HG02970 (cell line): ENCODE measurements at regions not wholly inside any gene's neighbourhood (a gene's known extent, or its start where the extent isn't known, plus 50 kb on each side); places are given as distances from the start of the nearest gene placed in this dataset.

Experiments used
- ATAC-seq: cut with Tn5 transposase; IDR thresholded peaks from one replicate; pipeline ENCODE4 v1.9.1; 2021; ENCODE audit warnings: mild to moderate bottlenecking, moderate library complexity, moderate number of reproducible peaks; ENCODE audit not compliant: unreplicated experiment, low FRiP score

DNA sequence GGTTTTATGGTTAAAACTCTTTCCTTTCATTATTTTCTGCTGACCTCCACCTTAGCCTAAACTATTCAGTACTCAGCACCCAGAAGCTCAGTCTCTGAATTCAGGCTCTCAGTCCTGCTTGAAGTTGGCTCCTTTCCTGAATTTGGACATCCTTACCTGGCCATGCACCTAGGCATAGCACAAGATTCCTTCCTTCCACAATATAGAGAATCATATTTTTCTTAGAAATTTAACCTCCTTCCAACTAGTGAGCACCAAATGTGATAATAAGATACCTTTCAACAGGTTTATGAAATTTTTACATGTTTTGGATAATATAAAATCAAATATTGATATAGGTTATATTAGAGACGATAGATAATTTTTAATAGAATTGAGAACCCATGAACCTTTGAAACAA lies 905.6 kb upstream of the GHITM start:
- no peak for ATAC-seq

DNA sequence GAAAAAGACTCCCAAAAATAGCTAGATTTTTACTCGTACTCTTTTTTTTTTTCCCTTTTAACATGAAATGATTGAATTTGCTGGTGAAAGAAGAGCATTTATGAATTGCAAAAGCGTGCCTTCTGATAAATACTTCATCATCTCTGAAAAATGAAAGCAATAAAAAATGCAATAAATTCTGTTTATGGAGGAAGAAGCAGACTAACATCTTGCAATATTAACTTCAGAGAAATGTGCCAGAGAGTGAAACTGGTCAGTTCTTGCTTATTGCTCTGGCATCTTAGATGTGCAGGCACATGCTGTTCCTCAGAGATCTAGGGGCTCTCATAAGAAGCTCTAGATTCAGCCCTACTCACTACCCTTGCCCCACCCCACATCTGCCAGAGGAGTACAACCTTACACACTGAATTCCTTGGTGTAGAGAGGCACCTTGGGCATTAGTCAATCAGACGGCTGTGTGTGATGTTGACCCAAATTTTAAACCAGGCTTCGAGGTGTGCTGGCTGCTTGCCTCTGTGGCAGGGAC lies 891.1 kb upstream of the GHITM start:
- ATAC-seq = no peak

DNA sequence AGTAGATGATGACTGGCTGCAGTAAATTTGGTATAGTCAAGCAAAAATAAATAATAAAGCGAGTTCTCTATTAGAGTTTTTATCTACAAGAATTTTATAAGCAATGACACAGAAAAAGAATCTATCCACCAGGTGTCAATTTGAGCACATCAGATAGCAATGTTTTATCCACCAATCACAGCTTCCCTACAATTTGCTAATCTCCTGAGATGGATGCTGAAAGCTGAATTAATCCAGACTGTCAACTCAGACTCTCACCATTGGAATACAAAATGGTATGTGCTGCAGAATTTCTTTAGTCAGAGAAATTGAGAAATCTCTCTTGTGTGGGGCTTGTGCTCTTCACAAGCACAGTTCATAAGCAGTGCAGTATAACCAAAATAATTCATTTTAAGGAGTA lies 888.9 kb upstream of the GHITM start:
- ATAC-seq = no peak

DNA sequence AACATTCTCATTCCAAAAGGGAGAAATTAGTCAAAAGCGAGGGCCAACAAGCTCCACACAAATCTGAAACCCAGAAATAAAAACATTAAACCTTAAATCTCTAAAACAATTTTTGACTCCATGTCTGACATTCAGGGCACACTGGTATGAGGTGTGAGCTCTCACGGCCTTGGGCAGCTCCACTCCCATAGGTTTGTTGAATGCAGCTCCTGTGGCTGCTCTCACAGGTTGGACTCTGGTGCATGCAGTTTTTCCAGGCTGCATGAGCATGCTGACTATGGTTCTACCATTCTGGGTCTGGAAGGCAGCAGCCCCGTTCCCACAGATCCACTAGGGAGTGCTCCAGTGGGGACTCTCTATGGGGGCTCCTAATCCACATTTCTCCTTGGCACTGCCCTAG lies 887.1 kb upstream of the GHITM start:
- ATAC-seq = no peak

DNA sequence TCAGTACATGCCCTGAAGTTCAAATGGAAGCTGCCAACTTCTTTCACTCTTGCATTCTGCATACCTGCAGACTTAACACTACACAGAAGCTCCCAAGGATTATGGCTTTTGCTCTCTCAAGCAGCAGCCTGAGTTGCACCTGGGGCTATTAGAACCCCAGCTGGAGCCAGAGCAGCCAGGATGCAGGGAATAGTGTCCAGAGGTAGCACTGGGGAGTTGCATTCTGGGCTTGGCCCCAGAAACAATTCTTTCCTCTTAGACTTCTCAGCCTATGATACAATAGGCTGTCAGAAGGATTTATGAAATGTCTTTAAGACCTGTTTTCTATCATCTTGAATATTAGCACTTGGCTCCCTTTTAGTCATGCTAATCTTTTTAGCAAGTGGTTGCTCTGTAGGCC lies 886.7 kb upstream of the GHITM start:
- no peak for ATAC-seq

DNA sequence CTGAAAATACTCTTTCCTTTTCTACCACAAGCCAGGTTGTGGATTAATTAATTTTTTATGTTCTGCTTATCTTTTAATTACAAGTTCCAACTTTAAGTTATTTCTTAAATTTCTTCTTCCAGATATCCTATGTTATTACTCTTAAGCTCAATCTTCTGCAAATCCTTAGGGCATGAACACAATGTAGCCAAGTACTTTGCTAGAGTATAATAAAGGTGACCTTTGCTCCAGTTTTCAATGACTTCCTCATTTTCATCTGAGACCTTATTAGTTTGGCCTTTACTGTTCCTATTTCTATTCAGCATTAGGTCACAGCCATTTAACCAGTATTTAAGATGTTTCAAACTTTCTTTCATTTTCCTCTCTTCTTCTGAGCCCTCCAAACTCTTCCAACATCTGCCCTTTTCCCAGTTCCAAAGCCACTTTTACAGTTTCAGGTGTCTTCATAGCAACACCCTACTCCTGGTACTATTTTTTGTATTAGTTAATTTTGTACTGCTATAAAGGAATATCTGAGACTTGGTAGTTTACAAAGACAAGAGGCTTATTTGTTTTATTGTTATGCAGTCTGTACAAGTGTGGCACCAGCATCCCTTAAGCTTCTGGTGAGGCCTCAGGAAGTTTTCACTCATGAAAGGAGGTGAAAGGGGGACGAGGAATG lies 886.2 kb upstream of the GHITM start:
- no peak for ATAC-seq

DNA sequence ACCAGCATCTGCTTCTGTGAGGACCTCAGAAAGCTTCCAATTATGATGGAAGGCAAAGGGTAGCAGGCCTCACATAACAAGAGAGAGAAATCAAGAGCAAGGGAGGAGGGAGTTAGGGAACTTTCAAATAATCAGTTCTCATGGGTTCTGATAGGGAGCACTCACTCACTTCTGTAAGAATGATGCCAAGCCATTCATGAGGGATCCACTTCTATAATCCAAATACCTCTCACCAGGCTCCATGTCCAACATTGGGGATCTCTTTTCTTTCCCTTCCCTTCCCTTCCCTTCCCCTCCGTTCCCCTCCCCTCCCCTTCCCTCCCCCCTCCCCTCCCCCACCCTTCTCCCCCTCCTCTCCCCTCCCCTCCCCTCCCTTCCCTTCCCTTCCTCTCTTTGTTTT lies 884.6 kb upstream of the GHITM start:
- ATAC-seq = no peak

DNA sequence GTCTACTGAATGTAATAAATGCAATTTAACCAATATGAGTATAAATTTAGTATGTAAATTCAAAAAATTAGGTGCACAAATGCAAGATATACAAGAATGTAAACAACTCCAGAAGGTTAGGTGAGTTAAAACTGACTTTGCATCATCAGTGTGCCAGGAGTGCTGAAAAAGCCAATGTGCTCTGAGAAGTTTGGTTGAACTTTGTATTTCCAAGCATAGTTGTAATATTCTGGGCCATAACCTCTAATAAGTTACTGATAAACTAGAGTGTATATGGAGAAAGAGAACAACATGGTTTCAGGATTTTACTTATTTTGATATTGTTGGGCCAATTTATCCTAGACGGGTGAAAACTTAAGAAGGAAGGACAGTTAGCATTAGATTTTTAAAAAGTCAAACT lies 876.9 kb upstream of the GHITM start:
- no peak for ATAC-seq

DNA sequence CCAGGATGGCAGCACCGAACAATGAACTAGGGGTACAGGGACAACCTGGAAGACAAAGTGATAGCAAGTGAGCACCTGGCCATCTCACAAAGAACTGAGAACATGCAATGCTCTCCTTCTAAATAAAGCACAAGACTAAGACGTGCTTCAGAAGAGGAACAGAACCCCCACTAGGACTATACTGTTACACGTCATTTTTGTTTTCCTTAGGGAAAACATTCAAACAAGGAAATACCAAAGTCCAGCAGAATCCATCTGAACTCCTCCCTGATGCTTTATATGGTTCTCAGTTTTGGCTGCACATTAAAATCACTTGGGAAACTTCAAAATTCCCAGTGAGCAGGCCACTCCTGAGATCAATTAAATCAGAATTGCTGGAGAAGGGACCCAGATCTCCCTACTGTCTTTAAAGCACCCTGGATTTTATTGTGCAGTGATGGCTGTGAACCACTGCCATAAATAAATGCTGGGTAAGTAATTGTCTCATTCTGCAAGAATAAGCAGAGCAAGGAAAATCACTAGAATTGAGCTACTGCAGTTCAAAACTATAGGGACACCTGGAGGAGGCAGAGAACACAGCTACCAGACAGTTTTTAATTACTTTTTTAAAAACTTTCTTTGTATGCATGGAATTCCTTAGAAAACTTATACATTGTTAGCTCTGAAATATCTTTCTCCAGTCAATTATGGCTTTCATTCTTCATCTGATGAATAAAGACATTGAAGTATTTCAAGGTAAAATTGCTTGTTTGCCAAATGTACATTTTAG lies 866.5 kb upstream of the GHITM start:
- ATAC-seq = no peak

DNA sequence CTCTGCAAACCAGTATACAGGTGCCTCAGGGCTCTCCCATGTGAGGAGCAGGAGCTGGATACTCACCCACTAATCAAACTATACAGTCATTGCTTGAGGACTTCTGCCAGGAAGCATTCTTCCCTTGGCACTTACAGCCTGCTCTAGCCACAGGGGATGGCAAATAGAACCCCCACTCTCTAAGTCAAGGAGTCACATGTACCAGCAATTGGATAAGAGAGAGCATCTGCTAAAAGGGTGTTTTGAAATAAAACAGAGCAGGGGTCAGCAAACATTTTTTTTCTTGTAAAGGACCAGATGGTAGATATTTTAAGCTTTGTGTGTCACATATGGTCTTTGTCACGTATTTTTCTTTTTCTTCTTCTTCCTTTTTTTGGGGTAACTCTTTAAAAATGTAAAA lies 865.2 kb upstream of the GHITM start:
- no peak for ATAC-seq

DNA sequence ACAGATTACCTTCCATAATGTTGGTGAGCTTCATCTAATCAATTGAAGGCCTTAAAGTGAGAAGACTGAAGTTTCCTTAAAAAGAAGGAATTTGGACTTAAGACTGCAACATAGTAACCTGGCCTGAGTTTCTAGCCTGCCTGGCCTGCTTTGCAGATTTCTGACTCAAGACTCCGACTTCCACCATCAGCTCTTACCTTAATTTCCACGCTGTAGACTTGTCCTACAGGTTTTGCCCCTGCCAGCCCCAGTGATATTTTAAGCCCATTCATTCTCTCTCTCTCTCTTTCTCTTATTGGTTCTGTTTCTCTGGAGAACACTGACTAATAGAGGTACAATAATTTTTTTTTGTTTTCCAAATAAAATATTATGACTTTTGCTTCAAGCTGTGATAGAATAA lies 862.3 kb upstream of the GHITM start:
- ATAC-seq = no peak

DNA sequence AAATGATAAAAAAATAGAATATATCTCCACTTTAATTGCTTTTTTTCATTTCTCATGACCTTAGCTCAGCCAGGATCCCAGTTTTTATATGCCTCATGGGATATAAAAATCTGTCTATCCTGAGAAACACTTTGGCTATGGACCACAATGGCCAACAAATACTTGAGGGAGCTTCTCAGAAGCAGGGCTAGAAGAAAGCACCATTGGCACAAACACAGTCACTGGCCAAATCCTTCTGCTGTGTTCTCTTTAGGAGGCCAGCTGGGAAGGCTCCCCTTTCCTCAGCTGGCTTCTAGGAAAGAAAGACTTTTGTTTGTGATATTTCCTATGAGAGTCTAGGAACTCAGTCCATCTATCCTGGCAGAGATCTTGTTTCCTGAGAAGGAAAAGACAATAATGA lies 856.2 kb upstream of the GHITM start:
- ATAC-seq = no peak

DNA sequence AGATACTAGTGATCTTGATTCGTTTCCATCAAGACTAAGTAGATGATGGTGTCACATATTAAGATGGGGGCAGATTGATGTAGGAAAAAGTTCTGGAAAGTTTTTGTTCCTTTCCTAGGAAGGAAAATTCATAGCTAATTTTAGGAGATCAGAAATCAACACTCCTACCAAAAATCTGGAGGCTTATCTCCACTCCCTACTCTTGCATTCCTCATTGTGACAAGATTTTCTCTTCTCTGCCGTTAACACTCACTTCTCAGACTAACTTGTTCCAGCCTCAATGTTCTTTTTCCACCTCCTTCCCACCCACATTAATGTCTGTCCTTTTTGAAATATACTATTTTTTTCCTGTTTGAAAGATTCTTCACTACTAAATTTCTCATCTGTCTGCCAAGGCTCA lies 851.9 kb upstream of the GHITM start:
- ATAC-seq = no peak

DNA sequence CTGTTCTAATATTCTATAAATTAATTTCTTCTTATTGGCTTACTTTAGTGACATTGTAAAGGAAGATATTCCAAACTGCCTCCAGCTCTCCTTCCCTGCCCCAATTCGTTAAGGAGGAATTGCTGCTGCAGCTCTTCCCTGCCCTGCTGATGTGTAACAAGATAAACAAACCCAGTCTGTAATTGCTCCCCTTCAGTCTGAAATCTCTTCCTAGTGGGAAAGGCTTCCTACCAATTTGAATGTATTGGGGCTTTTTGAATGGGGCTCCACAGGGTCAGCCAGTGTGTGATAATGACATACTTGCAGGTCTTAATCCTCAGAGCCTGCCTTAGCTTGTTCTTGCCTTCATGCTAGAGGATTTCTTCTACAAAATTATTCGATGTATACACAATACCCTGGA lies 849.9 kb upstream of the GHITM start:
- no peak for ATAC-seq

DNA sequence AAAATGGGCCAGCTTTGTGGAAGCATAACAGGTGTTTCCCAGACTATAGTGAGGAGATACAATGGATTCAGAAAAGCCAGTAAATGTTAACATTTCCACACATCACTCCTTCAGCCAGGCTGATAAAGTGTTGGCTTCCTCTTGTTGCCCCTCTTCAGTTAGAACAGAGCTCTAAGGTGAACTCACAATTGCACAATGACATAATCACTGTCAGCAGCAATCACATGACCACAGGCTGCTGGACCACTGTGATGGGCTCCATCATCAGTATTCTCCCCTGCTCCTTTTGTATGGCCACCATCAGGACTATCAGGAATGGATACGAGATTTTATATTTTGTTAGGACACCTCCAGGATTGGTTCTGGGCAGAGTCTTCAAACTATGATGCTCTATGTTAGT lies 849.4 kb upstream of the GHITM start:
- no peak for ATAC-seq

DNA sequence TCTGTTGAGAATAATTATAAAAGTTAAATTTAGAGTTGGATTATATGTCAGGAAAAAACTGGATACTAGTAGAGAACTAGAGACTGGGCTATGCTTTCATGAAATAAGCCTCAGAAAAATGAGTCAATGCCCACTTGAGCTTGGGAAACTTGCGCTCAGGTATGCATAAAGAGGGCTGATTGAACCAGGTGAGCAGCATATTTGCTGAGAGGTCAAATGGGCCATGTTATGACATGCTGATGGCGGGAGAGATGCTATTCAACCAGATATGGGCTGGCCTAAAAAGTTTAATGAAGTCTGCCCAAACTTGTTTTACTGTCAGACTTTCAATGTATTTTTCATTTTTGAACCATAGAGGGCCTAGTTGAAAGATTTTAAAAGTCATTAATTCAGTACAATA lies 837.6 kb upstream of the GHITM start:
- ATAC-seq = no peak

DNA sequence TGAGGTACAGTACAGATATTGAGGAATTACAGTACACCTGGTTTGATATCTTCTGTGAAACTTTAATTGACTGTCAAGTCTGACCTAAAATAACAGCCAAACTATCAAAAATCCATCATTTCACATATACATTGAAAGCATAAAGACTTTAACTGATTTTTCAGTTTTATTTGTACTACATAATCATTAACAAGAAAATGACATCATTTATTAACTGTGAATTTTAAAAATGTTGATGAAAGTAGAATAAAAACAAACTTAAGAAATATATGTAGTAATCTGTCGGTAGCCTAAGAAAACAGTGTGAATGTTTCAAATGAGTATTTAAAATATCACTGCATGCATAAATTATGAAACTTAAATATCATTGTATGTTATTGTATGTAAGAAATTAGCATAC lies 836.7 kb upstream of the GHITM start:
- ATAC-seq = no peak

DNA sequence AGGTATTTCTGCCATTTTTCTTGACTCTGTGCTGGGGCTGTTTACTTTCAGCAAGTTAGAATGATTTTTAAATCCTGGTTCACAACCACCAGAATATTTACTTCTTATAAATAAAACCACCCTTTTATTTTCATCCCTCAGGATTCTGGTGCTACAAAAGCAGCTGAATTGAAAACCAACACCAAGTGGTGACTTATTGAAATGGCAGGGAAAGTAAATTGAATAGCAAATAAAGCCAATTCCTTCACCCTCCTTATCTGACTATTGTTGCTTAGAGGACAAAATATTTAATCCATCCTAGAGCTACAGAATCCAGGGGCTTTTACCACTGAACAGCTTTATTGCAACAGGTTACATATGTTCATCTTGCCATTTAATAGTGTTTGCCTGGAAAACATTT lies 828.6 kb upstream of the GHITM start:
- no peak for ATAC-seq

DNA sequence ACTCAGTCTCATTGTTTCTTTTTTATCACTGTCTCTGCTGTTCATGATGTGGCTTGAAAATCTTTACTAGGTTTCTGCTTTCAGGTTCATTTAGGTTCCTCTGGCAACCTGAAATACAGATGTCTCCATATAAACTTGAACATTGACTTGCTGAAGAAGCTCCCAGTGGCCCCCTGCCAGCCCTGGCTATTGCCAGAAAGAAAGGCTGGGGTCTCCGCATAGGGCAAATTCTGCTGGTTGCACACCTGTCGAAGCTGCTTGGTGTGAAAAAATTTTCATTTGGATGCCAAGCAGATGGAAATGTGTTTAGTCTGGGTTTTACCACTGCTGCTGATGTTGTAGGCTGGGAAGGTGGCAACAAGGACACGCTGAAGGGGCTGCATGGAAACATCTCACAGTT lies 826.7 kb upstream of the GHITM start:
- ATAC-seq = no peak

DNA sequence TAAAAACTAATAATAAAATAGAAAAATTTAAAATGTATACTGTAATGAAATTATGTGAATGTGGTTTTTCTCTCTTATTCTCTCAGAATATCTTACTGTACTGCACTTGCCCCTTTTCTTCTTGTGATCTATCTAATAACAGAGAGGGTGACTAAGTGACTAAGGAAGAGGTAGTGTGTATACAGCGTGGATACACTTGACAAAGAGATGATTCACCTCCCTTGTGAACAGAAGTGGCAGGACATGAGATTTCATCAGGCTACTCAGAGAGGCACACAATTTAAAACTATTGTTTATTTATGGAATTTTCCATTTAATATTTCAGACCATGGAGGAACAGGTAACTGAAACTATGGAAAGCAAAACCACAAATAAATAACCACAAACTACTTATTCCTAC lies 806.6 kb upstream of the GHITM start:
- no peak for ATAC-seq

DNA sequence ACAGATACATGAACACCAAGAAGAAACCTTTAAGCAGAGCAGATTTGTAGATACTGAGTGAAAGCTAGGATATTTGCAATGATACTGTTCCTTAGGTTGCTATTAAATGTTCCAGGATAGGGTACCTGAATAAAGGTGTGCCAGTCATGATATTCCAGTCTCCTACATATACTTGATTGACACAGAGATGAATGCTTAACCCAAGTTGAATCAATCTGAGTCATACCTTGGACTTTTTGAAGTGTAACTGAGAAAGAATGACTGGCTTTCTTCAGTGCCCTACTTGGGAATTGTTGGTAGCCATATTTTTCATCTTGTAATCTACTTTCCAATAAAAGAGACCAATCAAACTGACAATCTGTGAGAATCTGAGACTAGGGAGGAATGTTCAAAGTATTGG lies 805.7 kb upstream of the GHITM start:
- no peak for ATAC-seq

DNA sequence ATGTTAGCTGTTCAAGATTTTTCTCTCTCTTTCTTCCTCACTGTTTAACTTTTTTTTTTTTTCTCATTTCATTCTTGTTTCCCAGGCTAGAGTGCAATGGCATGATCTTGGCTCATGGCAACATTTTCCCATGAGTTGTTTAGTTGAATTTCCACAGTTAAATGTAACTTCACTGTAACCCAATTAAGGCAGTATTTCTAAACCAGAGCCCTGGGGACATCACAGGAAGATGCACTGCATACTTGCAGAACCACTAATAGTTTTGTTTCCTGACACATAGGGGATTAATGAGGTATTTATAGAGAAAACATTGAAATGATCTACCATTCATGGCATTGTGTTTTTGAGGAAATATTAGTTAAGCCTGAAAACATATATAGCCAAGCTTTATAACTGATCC lies 795.6 kb upstream of the GHITM start:
- ATAC-seq = no peak
